ENCODE measurements at regions not wholly inside any gene's neighbourhood (a gene's known extent, or its start where the extent isn't known, plus 50 kb on each side); places are given as distances from the start of the nearest gene placed in this dataset.

GRCh38 chr10:8280946-8281345 is 226.5 kb downstream of the GATA3 start:
- FAIRE-seq (no peak), DNase-seq (ENCODE audit: low read depth, low spot score) (no peak)
- no peak overlapping the region for H3K27ac ChIP-seq (ENCODE audit: insufficient read depth, low read depth, low read length)
- H3K4me3 ChIP-seq (replicated peaks in 1 of 3; ENCODE audit: insufficient read depth in 1 of 3, low read depth in 1 of 3, low read length in 3 of 3): no peak overlapping the region
- no peaks in the 10 kb centered on the region for H3K9me1 ChIP-seq (replicated peaks; ENCODE audit: control insufficient read depth, extremely low read depth, insufficient read depth, low read length)
- no peak overlapping the region for H2AFZ ChIP-seq (ENCODE audit: low read depth, low read length)
- dilution Hi-C loops (cut with MboI; ENCODE audit: extremely low pct_ligation_motif_present, low sequenced_read_pairs): no loop called here
- no peak overlapping the region for H3K4me2 ChIP-seq (ENCODE audit: insufficient read depth, low read length)
- no peaks in the 10 kb centered on the region for H3K9me3 ChIP-seq (replicated peaks; ENCODE audit: control insufficient read depth, insufficient read depth, low read length)
- peaks cover 0 to 8% of the 10 kb centered on the region in 2 experiments for H3K27me3 ChIP-seq (ENCODE audit: control insufficient read depth in 2 of 2, insufficient read depth in 2 of 2, low read length in 2 of 2)
- POLR2A ChIA-PET: no interaction called here
- CTCF ChIA-PET: no interaction called here
- no peaks in the 10 kb centered on the region for H3K36me3 ChIP-seq (ENCODE audit: control insufficient read depth in 2 of 2, extremely low read depth in 1 of 2, insufficient read depth in 2 of 2, low read length in 2 of 2)
- no peaks in the 10 kb centered on the region for H3K79me2 ChIP-seq (ENCODE audit: control insufficient read depth, insufficient read depth, low read length)
- intact Hi-C loops (cut with micrococcal nuclease): no loop called here
- no peaks in the 10 kb centered on the region for H3K4me1 ChIP-seq (ENCODE audit: control insufficient read depth, extremely low read depth, insufficient read depth, low read length)
- BruUV-seq (replicated peaks): no TSS peak
- no peak overlapping the region for H3K9ac ChIP-seq (replicated peaks; ENCODE audit: extremely low read depth, insufficient read depth, low read length)
- no peaks in the 10 kb centered on the region for H4K20me1 ChIP-seq (replicated peaks; ENCODE audit: control insufficient read depth, extremely low read depth, insufficient read depth, low read length)
- TF ChIP-seq FOS (IDR thresholded peaks at IDR 0.05; ENCODE audit: borderline replicate concordance, insufficient read depth, low read length) (no peak), MAX (IDR thresholded peaks at IDR 0.05; ENCODE audit: insufficient read depth, insufficient read length) (no peak), POLR2AphosphoS5 (IDR thresholded peaks at IDR 0.05; ENCODE audit: insufficient read depth, low read depth, low read length) (no peak), EZH2 (IDR thresholded peaks at IDR 0.05; ENCODE audit: borderline replicate concordance, low read depth, low read length, severe bottlenecking) (no peak), CTCF (IDR thresholded peaks at IDR 0.05; ENCODE audit: extremely low read depth in 1 of 2, insufficient read depth in 1 of 2, low read depth in 1 of 2, low read length in 2 of 2) (no peak), MYC (IDR thresholded peaks at IDR 0.05; ENCODE audit: low read depth, low read length) (no peak), POLR2A (IDR thresholded peaks at IDR 0.05; ENCODE audit: low read depth, low read length) (no peak), GATA2 (IDR thresholded peaks at IDR 0.05; ENCODE audit: insufficient read depth, insufficient read length, low read depth, low read length) (no peak), JUN (IDR thresholded peaks at IDR 0.05; ENCODE audit: borderline replicate concordance, insufficient read depth, insufficient read length, low read depth) (no peak)

Measured in endothelial cell of umbilical vein (primary cell).